Retinal pigment epithelial cell (primary cell): ENCODE measurements at regions not wholly inside any gene's neighbourhood (a gene's known extent, or its start where the extent isn't known, plus 50 kb on each side); places are given as distances from the start of the nearest gene placed in this dataset.

Experiments used
- DNase-seq: peaks from one replicate; pipeline ENCODE4 v3.0.0-alpha.2; 2010; ENCODE audit warnings: low read depth
- H3K4me3 ChIP-seq: 2 replicates; pipeline ENCODE4 v1.5.1; 2011; ENCODE audit warnings: mild to moderate bottlenecking, low read length, control low read depth, moderate library complexity
- TF ChIP-seq, protein P1 (sequence below): conservative IDR thresholded peaks from 2 replicates; pipeline ENCODE4 v1.5.1; 2011; ENCODE audit warnings: low read depth, low read length, control low read depth, inconsistent platforms

- TF ChIP-seq, protein P1, sequence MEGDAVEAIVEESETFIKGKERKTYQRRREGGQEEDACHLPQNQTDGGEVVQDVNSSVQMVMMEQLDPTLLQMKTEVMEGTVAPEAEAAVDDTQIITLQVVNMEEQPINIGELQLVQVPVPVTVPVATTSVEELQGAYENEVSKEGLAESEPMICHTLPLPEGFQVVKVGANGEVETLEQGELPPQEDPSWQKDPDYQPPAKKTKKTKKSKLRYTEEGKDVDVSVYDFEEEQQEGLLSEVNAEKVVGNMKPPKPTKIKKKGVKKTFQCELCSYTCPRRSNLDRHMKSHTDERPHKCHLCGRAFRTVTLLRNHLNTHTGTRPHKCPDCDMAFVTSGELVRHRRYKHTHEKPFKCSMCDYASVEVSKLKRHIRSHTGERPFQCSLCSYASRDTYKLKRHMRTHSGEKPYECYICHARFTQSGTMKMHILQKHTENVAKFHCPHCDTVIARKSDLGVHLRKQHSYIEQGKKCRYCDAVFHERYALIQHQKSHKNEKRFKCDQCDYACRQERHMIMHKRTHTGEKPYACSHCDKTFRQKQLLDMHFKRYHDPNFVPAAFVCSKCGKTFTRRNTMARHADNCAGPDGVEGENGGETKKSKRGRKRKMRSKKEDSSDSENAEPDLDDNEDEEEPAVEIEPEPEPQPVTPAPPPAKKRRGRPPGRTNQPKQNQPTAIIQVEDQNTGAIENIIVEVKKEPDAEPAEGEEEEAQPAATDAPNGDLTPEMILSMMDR: no peak
- no peak overlapping the region for H3K4me3 ChIP-seq
- no peak for DNase-seq
Measured at GRCh38 chr12:67586951-67587350, 61.6 kb upstream of the DYRK2 start.

DNA sequence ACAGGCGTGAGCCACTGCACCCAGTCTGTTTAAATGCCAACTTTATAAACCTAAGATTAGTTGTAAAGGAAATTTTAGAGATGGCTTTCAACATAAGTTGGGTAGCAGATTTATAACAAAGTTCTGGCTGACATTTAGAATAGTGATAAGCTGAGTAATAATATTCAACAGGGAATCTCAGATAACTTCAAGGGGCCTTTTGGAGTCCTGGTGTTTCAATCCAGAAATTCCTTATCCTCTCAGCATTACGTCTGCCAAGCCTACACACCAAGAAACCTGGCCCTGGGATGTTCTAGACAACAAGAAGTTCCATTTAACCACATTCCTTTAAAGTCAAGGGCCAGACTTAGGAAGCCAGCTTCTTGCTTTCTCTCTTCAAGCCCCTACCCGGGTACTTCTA, 59.5 kb upstream of the DYRK2 start:
- no peak for DNase-seq
- TF ChIP-seq, protein P1: no peak
- H3K4me3 ChIP-seq: no peak overlapping the region

GRCh38 chr12:67590149-67590790, 58.3 kb upstream of the DYRK2 start:
- TF ChIP-seq, protein P1: no peak
- no peak overlapping the region for H3K4me3 ChIP-seq
- no peak for DNase-seq

DNA sequence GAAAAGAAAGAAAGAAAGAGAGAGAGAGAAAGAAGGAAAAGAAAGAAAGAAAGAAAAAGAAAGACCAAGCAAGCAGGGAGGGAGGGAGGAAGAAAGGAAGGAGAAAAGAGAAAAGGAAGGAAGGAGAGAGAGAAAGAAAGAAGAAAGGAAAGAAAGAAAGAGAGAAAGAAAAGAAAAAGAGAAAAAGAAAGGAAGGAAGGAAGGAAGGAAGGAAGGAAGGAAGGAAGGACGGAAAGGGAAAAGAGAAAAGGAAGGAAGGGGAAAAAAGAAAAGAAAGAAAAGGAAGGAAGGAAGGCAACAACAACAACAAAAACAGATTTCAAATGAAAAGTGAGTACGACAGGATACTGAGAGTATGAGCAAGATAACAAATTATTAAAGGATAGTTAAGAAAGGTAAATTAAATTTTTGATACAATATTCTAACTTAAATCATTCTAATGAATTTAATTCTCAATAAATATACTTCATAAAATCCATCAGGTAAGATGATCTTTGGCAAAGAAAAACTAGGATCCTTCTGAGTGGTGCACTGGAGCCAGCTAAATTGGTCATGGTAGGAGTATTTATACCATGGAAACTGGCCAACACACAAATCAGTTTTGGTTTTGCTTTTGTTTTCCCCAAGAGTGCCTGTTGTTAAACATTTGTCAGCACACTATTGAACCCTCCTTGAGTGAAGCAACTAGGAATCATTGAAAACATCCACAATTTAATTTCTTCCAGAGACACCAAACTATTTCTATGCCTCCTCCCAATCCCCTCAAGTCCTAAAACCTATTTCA, 56.1 kb upstream of the DYRK2 start:
- TF ChIP-seq, protein P1: no peak
- no peak for DNase-seq

GRCh38 chr12:67593041-67593440, 55.5 kb upstream of the DYRK2 start:
- TF ChIP-seq, protein P1: no peak
- no peak for DNase-seq
- H3K4me3 ChIP-seq: no peak overlapping the region

More for the DNA sequence above, 56.1 kb upstream of the DYRK2 start:
- no peak overlapping the region for H3K4me3 ChIP-seq

GRCh38 chr12:67593461-67594330, 54.8 kb upstream of the DYRK2 start:
- no peak for DNase-seq

More at GRCh38 chr12:67593461-67594330, 54.8 kb upstream of the DYRK2 start:
- no peak overlapping the region for H3K4me3 ChIP-seq
- TF ChIP-seq, protein P1: no peak
